Thyroid gland (tissue), 4 donors: ENCODE measurements at regions not wholly inside any gene's neighbourhood (a gene's known extent, or its start where the extent isn't known, plus 50 kb on each side); places are given as distances from the start of the nearest gene placed in this dataset.
"Not testable (repeated sequence)": the region's sequence is repeated elsewhere in the genome, so short reads cannot be mapped to it uniquely, and the experiment has no call there.

Experiments used
- CTCF ChIP-seq, 6 experiments: fragments of 200-600 bp in 3 of 6; fragments of 450-650 bp in 3 of 6; sonication (generic) in 3 of 6; IDR thresholded peaks; one replicate each; pipeline ENCODE4 v1.5.1; 2016 to 2019; ENCODE audit warnings: antibody characterized with exemption in 6 of 6, mild to moderate bottlenecking in 2 of 6, inconsistent platforms in 1 of 6, moderate library complexity in 1 of 6
- POLR2A ChIP-seq, 2 donors: fragments of 450-650 bp; IDR thresholded peaks; one replicate each; pipeline ENCODE4 v1.6.1; 2017; ENCODE audit warnings: antibody characterized with exemption in 2 of 2, mild to moderate bottlenecking in 2 of 2, moderate library complexity in 1 of 2

- not testable (repeated sequence) for TF ChIP-seq CTCF, POLR2A (IDR thresholded peaks at IDR 0.05)
Measured at GRCh38 chr5:177857642-177858200, 75.0 kb upstream of the FAM153A start.
